Activated CD8-positive, alpha-beta T cell treated with anti-CD3 and anti-CD28 coated beads, Interleukin-2, amount 10 ng/mL, durations not matched to agents 7 days and 5 days (primary cell): ENCODE measurements at regions not wholly inside any gene's neighbourhood (a gene's known extent, or its start where the extent isn't known, plus 50 kb on each side); places are given as distances from the start of the nearest gene placed in this dataset.

Experiments used
- ATAC-seq: fragments of 150-1000 bp; cut with Tn5 transposase; one replicate; pipeline ENCODE4 v1.10.0; 2021; ENCODE audit warnings: moderate library complexity
- CTCF ChIA-PET: fragments of 350-600 bp; sonication (Branson Sonifier 250); formaldehyde crosslinking; loops from one replicate; lab custom pipeline; 2021; ENCODE audit warnings: antibody characterized with exemption; lab: Charles Lee
- POLR2A ChIA-PET: fragments of 350-600 bp; sonication (Branson Sonifier 250); formaldehyde crosslinking; loops from one replicate; lab custom pipeline; 2021; ENCODE audit warnings: antibody characterized with exemption; lab: Charles Lee
- DNase-seq: peaks from one replicate; pipeline ENCODE4 v3.0.0-alpha.2; 2020
- H3K27ac Mint-ChIP-seq: one replicate; pipeline ENCODE4 v1.8.0; 2021; ENCODE audit warnings: mild to moderate bottlenecking, mixed read lengths
- H3K27me3 Mint-ChIP-seq: one replicate; pipeline ENCODE4 v1.8.0; 2021; ENCODE audit warnings: low read depth, mixed read lengths
- H3K36me3 Mint-ChIP-seq: one replicate; pipeline ENCODE4 v1.8.0; 2021; ENCODE audit warnings: low read depth, mixed read lengths
- H3K4me1 Mint-ChIP-seq: one replicate; pipeline ENCODE4 v1.8.0; 2021; ENCODE audit warnings: low read depth, mixed read lengths
- H3K4me3 Mint-ChIP-seq: one replicate; pipeline ENCODE4 v1.8.0; 2021; ENCODE audit warnings: mild to moderate bottlenecking, mixed read lengths
- H3K9me3 Mint-ChIP-seq: one replicate; pipeline ENCODE4 v1.8.0; 2022; ENCODE audit warnings: mixed read lengths; ENCODE audit not compliant: insufficient read depth

- Mint-ChIP-seq H3K9me3 (no peaks in the 10 kb centered on the region), H3K4me1 (no peaks in the 10 kb centered on the region), H3K4me3 (no peak overlapping the region), H3K36me3 (no peaks in the 10 kb centered on the region), H3K27me3 (peaks cover 7% of the 10 kb centered on the region), H3K27ac (no peak overlapping the region)
- ATAC-seq (no peak), DNase-seq (no peak)
- ChIA-PET CTCF (no interaction called here), POLR2A (no interaction called here)
These were observed 86.5 kb upstream of the GALNT18 start for GRCh38 chr11:11708256-11708655.

GRCh38 chr11:11706028-11706427 is 84.2 kb upstream of the GALNT18 start:
- ATAC-seq = no peak
- POLR2A ChIA-PET = no interaction called here
- CTCF ChIA-PET = interaction anchor here (1.0 kb wide), 1 partner anchor 14 kb away, joined by 3 read pairs; no protein-coding TSS in a partner anchor

GRCh38 chr11:11703885-11704284 is 82.1 kb upstream of the GALNT18 start:
- Mint-ChIP-seq H3K4me1 (no peaks in the 10 kb centered on the region), H3K9me3 (no peaks in the 10 kb centered on the region), H3K4me3 (no peak overlapping the region), H3K27me3 (peaks cover 11% of the 10 kb centered on the region), H3K27ac (no peak overlapping the region), H3K36me3 (no peaks in the 10 kb centered on the region)
- POLR2A ChIA-PET = no interaction called here
- CTCF ChIA-PET = no interaction called here
- DNase-seq (no peak), ATAC-seq (no peak)

More at GRCh38 chr11:11706028-11706427, 84.2 kb upstream of the GALNT18 start:
- Mint-ChIP-seq H3K27ac (no peak overlapping the region), H3K4me1 (no peaks in the 10 kb centered on the region), H3K9me3 (no peaks in the 10 kb centered on the region), H3K36me3 (no peaks in the 10 kb centered on the region), H3K27me3 (peaks cover 7% of the 10 kb centered on the region), H3K4me3 (no peak overlapping the region)
- no peak for DNase-seq

GRCh38 chr11:11701070-11701469 is 79.3 kb upstream of the GALNT18 start:
- Mint-ChIP-seq H3K4me1 (no peaks in the 10 kb centered on the region), H3K27me3 (peaks cover 8% of the 10 kb centered on the region), H3K36me3 (no peaks in the 10 kb centered on the region), H3K4me3 (no peak overlapping the region), H3K9me3 (no peaks in the 10 kb centered on the region), H3K27ac (no peak overlapping the region)
- no peak for DNase-seq
- no peak for ATAC-seq
- ChIA-PET POLR2A (interaction anchor here (0.8 kb wide), 1 partner anchor 9 kb away, joined by 3 read pairs; no protein-coding TSS in a partner anchor), CTCF (no interaction called here)

- Mint-ChIP-seq H3K9me3 (no peaks in the 10 kb centered on the region), H3K4me3 (no peak overlapping the region), H3K27ac (no peak overlapping the region), H3K4me1 (no peaks in the 10 kb centered on the region), H3K36me3 (no peaks in the 10 kb centered on the region), H3K27me3 (peaks cover 16% of the 10 kb centered on the region)
- ChIA-PET POLR2A (no interaction called here), CTCF (no interaction called here)
- ATAC-seq = no peak
- no peak for DNase-seq
These were observed 76.0 kb upstream of the GALNT18 start for GRCh38 chr11:11697796-11698195.

- H3K36me3 Mint-ChIP-seq = no peaks in the 10 kb centered on the region
- CTCF ChIA-PET = no interaction called here
- H3K4me3 Mint-ChIP-seq = no peak overlapping the region
- POLR2A ChIA-PET = interaction anchor here (0.8 kb wide), 1 partner anchor 365 kb away, joined by 3 read pairs; no protein-coding TSS in a partner anchor
- DNase-seq = no peak
- no peaks in the 10 kb centered on the region for H3K4me1 Mint-ChIP-seq
- no peak overlapping the region for H3K27ac Mint-ChIP-seq
- H3K9me3 Mint-ChIP-seq = no peaks in the 10 kb centered on the region
- no peak for ATAC-seq
- peaks cover 18% of the 10 kb centered on the region for H3K27me3 Mint-ChIP-seq
These were observed 69.7 kb upstream of the GALNT18 start for GRCh38 chr11:11691296-11692151.

GRCh38 chr11:11681536-11681935 is 59.7 kb upstream of the GALNT18 start:
- Mint-ChIP-seq H3K4me3 (no peak overlapping the region), H3K36me3 (no peaks in the 10 kb centered on the region), H3K4me1 (no peaks in the 10 kb centered on the region), H3K9me3 (no peaks in the 10 kb centered on the region), H3K27me3 (peaks cover 15% of the 10 kb centered on the region), H3K27ac (no peak overlapping the region)
- CTCF ChIA-PET = no interaction called here
- DNase-seq (no peak), ATAC-seq (no peak)
- POLR2A ChIA-PET = no interaction called here

- POLR2A ChIA-PET = no interaction called here
- no peaks in the 10 kb centered on the region for H3K36me3 Mint-ChIP-seq
- no peaks in the 10 kb centered on the region for H3K9me3 Mint-ChIP-seq
- H3K27me3 Mint-ChIP-seq = peaks cover 10% of the 10 kb centered on the region
- no peak overlapping the region for H3K27ac Mint-ChIP-seq
- no peak for ATAC-seq
- CTCF ChIA-PET = no interaction called here
- H3K4me1 Mint-ChIP-seq = no peaks in the 10 kb centered on the region
- DNase-seq = no peak
- H3K4me3 Mint-ChIP-seq = no peak overlapping the region
These were observed 56.0 kb upstream of the GALNT18 start for GRCh38 chr11:11677672-11678356.

GRCh38 chr11:11675671-11676181 is 53.9 kb upstream of the GALNT18 start:
- CTCF ChIA-PET = interaction anchor here (0.8 kb wide), 1 partner anchor 57 kb away, joined by 3 read pairs; no protein-coding TSS in a partner anchor
- ATAC-seq (no peak), DNase-seq (no peak)
- H3K4me1 Mint-ChIP-seq = no peaks in the 10 kb centered on the region
- H3K36me3 Mint-ChIP-seq = no peaks in the 10 kb centered on the region
- POLR2A ChIA-PET = no interaction called here
- peaks cover 2% of the 10 kb centered on the region for H3K27me3 Mint-ChIP-seq
- H3K27ac Mint-ChIP-seq = no peak overlapping the region
- no peak overlapping the region for H3K4me3 Mint-ChIP-seq
- no peaks in the 10 kb centered on the region for H3K9me3 Mint-ChIP-seq

- Mint-ChIP-seq H3K27me3 (peaks cover 7% of the 10 kb centered on the region), H3K9me3 (no peaks in the 10 kb centered on the region), H3K36me3 (no peaks in the 10 kb centered on the region), H3K4me3 (no peak overlapping the region), H3K4me1 (no peaks in the 10 kb centered on the region), H3K27ac (no peak overlapping the region)
- ChIA-PET CTCF (no interaction called here), POLR2A (no interaction called here)
- no peak for ATAC-seq
- DNase-seq = no peak
These were observed 51.0 kb upstream of the GALNT18 start for GRCh38 chr11:11672789-11673188.

GRCh38 chr11:11672101-11672500 is 50.3 kb upstream of the GALNT18 start:
- Mint-ChIP-seq H3K36me3 (no peaks in the 10 kb centered on the region), H3K4me3 (no peak overlapping the region), H3K9me3 (no peaks in the 10 kb centered on the region), H3K4me1 (no peaks in the 10 kb centered on the region), H3K27me3 (peaks cover 7% of the 10 kb centered on the region), H3K27ac (no peak overlapping the region)
- DNase-seq (no peak), ATAC-seq (no peak)
- ChIA-PET CTCF (no interaction called here), POLR2A (no interaction called here)
